CD4-positive, alpha-beta T cell treated with Interleukin-15 for 1 hour (primary cell): ENCODE measurements at regions not wholly inside any gene's neighbourhood (a gene's known extent, or its start where the extent isn't known, plus 50 kb on each side); places are given as distances from the start of the nearest gene placed in this dataset.

Experiments used
- DNase-seq: peaks from one replicate; pipeline ENCODE4 v3.0.0-alpha.2; 2020

- DNase-seq, result no peak
These were observed 103.2 kb upstream of the GPR26 start for GRCh38 chr10:123562811-123563580.

DNA sequence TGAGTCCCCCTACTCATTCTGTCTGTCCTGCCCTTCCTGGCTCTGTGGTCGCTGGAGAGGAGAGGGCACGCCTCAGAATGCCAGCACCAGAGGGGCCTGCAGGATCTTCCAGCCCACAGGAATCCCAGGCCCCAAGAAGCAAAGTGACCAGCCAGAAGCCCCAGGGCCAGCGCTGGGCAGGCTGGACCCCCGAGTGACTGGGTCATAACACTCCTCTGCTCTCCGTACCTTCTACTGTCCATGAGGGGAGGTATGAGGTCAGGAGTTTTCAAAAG, 102.6 kb upstream of the GPR26 start:
- DNase-seq, result no peak

- DNase-seq, result no peak
These were observed 102.2 kb upstream of the GPR26 start for GRCh38 chr10:123563994-123564393.

DNA sequence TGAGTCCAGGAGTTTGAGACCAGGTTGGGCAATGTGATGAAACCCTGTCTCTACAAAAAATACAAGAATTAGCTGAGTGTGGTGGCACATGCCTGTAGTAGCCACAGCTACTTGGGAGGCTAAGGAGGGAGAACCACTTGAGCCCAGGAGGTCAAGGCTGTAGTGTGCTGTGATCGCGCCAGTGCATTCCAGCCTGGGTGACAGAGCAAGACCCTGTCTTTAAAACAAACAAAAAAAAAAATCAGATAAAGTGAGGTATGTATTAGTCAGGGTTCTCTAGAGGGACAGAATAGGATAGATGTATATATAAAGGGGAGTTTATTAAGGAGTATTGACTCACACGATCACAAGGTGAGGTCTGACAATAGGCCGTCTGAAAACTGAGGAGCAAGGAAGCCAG, 101.5 kb upstream of the GPR26 start:
- no peak for DNase-seq

DNA sequence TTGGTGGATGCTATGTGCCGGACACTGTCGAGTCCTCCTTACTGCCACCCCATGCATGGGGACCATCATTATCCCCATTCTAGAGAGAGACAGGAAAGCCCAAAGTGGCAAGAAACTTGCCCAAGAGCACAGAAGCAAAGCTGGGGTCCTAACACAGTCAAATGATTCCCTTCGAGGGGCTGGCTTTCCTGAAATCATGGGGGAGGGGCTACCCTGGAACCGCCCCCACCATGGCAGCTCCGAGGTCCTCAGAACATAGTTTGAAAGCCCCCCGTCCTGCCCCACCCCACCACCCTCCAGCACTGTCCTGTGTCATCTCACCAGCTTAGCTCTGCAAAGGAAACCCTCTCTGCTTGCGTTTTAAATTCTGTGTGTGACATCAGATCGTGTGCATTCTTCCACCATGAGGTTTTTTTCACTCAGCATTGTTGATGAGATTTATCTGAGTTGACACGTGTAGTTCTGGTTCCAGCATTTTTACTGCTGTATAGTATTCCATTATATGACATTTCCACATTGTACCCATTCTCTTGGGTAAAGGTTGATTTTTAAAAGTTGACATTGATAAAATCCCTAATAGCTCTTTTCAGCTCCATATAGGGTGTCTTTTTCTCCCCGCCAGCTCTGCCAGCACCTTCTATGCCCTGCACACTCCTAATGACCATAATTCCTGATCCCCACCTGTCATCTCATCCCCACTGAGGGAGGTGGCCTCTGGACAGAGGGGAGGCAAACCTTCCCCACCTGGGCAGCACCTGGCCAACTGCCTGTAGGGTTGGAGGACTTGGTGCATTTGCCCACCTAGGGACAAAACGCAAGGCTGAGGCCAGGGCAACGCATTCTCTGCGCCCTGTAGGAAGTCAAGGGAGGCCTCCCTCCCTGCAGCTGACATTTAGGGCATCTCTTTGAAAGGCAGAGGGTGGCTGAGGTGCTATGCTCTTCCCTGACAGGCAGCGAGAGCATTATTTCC, 100.2 kb upstream of the GPR26 start:
- DNase-seq, result no peak

- no peak for DNase-seq
These were observed 98.0 kb upstream of the GPR26 start for GRCh38 chr10:123567984-123568739.

GRCh38 chr10:123568751-123569150, 97.4 kb upstream of the GPR26 start:
- no peak for DNase-seq

- no peak for DNase-seq
These were observed 96.6 kb upstream of the GPR26 start for GRCh38 chr10:123569436-123570035.

DNA sequence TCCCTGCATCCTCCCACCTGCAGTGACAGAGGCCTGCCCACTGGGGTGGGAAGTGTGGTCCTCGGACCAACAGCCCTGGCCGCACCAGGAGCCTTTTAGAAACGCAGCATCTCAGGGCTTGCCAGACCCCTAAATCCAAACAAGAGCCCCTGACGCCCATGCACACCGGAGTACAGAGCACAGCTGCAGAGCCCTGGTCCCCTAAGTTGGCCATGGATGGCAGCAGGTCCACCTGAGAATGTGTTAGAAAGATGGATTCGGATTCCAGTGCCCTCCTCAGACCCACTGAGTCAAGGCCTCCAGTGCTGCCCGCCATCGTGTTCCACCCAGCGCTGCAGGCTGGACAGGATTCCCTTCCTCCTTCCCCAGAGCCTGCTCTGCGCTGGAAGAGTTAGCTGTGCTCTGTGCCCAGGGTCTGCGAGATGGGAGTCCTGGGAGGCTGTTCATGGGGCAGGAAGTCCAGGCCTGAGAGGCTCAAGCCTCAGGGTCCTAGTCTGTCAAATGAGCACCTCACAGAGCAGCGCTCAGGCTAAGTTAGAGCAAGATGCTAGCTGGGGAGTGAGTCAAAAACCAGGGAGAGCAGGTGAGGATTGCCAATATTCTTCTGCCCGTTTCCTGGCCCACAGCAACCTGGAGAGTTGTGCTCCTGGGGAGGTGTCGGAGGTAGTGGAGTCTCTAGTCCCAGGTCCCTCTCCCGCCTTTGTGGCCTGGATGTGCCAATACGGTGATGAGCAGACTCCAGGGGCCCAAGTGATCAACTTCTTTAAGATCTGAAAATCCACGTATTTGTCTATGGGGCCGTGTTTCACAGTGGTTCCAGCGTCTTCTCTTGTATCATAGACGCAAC, 95.9 kb upstream of the GPR26 start:
- DNase-seq, result no peak

GRCh38 chr10:123570898-123571515, 95.1 kb upstream of the GPR26 start:
- no peak for DNase-seq

DNA sequence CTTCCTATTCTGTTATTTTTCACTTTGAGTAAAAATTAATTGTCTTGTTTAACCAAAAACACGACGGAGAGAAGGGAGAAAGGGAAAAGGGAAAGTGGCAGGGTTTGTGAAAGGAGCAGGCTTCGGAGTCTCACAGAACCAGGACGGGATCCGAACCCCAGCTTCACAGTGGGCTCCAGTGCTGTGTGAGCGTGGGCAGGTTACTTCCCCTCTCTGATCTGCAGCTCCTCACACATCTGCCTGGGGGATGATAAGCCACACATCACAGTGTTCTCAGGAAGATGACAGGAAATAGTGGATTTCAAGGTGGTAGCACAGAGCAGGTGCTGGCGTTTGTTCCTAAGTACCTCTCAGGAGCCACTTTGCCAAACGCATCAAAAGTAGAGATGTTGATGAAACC, 94.2 kb upstream of the GPR26 start:
- DNase-seq, result no peak

DNA sequence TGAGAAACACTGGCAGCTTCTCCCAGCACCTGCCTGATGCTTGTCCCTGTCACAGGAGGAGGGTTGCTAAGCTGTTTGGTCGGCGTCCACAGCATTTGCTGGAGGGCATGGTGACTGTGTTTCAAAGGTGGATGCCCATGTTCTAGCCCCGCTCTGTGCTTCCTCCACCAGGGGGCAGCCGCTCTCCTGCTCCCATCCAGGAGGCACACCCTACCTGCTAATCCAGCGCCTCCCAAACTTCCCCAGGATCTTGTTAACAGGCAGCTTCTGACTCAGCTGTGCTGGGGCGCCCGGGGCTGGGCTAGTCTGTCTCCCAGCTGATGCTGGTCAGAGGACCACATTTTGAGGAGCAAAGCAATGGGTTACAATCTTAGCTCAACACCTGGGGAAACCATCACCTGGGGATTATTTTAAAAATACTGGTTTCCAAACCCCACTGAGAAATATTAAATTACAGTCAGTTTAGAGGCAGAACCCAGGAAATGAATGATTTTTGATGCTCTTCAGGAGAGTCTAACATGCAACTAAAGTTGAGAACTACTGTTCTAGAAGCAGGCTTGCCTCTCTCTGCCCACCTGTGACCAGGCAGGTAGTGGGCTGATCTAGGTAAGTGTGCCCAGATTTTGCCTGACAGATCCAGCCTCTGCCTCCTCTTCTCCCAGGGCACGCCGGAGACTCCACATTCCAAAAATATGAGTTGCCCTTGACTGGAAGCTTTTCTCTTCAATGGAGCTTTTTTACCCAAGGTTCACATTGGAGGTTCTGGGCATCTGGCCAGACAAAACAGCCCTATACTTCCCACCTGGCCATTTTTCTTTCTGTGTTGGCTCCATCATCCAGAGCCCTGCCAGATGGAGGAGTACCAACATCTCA, 92.7 kb upstream of the GPR26 start:
- no peak for DNase-seq

GRCh38 chr10:123574109-123574698, 92.0 kb upstream of the GPR26 start:
- DNase-seq, result no peak

- no peak for DNase-seq
These were observed 91.0 kb upstream of the GPR26 start for GRCh38 chr10:123575105-123575504.

GRCh38 chr10:123576706-123577105, 89.4 kb upstream of the GPR26 start:
- no peak for DNase-seq

- no peak for DNase-seq
These were observed 88.2 kb upstream of the GPR26 start for GRCh38 chr10:123577921-123578461.

GRCh38 chr10:123578721-123579120, 87.4 kb upstream of the GPR26 start:
- DNase-seq, result no peak

DNA sequence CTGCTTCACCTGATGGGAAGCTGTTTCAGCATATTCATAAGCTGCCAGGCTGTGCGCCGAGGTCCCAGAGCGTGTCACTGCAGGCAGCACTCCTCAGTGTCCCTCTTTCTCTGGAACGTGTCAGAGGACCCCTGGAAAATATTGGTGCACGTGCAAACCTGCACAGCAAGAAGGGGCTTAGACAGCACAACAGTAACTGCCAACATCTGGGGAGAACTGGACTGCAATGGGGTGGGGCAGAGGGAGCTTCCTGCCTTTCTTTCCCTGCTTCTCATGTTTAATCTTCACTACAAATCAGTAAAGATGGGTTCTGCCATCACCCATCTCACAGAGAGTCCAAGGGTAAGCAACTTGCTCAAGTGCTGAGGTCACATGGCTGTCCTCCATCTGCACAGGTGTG, 86.5 kb upstream of the GPR26 start:
- no peak for DNase-seq

DNA sequence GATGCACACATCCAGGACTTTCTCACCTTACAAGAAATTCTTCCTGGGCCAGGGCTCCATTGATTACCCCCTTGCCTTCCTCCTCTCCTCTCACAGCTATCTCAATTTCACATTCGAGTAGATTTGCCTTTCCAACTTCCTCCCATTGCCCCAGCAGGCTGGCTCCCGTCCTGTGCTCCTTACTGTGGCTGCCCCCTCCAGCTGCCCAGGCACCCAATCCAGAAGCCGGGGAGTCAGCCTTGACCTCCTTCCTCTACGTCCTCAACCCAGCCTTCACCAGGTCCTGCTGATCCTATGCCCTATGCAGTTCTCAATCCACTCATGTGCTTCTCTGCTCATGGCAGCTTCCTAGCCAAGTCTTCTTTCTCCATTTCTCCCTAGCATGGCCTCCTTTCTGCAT, 85.7 kb upstream of the GPR26 start:
- no peak for DNase-seq

DNA sequence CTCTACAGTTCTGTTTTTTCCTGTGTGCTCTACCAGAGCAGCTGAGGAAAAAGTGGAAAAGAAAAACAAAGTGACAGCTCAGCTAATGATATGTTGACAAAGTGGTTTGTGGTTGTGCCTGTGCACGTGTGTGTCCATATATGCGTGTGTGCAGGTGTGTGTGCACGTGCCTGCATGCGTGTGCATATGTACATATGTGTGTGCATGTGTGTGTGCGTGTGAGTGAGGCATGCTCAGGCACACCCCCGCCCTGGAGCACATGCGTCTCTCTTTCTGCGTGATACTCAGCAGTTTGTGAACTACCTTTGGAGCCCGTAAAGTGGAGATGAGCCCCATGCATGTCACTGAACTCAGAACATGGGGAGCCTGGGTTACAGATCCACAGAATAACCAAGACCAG, 84.5 kb upstream of the GPR26 start:
- no peak for DNase-seq
